ENCODE measurements at regions not wholly inside any gene's neighbourhood (a gene's known extent, or its start where the extent isn't known, plus 50 kb on each side); places are given as distances from the start of the nearest gene placed in this dataset.

DNA sequence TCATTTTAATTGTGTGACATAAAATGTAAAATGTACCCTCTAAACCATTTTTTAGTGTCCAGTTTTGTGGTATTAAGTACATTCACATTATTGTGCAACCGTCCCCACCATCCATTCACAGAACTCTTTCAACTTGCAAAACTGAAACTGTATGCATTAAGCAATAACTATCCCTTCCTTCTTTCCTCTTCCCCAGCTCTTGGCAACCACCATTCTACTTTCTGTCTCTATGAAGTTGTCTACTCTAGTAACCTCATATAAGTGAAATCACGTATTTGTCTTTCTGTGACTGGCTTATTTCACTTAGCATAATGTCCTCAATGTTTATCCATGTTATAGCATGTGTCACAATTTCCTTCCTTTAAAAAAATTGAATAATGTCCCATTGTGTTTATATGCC, 142.4 kb downstream of the C9orf152 start:
- TF ChIP-seq POLR2A (IDR thresholded peaks at IDR 0.05; ENCODE audit: low read depth, low read length) (no peak), TAF1 (IDR thresholded peaks at IDR 0.05; ENCODE audit: borderline replicate concordance, low read depth, low read length) (no peak), CBFB (IDR thresholded peaks at IDR 0.05; ENCODE audit: low read depth) (no peak), NRF1 (conservative IDR thresholded peaks at IDR 0.05; ENCODE audit: low read depth, low read length) (no peak), STAT3 (IDR thresholded peaks at IDR 0.05; ENCODE audit: low read depth, low read length) (no peak), SMC3 (IDR thresholded peaks at IDR 0.05; ENCODE audit: borderline replicate concordance, low read length) (no peak)
- TF ChIP-seq, protein P1, sequence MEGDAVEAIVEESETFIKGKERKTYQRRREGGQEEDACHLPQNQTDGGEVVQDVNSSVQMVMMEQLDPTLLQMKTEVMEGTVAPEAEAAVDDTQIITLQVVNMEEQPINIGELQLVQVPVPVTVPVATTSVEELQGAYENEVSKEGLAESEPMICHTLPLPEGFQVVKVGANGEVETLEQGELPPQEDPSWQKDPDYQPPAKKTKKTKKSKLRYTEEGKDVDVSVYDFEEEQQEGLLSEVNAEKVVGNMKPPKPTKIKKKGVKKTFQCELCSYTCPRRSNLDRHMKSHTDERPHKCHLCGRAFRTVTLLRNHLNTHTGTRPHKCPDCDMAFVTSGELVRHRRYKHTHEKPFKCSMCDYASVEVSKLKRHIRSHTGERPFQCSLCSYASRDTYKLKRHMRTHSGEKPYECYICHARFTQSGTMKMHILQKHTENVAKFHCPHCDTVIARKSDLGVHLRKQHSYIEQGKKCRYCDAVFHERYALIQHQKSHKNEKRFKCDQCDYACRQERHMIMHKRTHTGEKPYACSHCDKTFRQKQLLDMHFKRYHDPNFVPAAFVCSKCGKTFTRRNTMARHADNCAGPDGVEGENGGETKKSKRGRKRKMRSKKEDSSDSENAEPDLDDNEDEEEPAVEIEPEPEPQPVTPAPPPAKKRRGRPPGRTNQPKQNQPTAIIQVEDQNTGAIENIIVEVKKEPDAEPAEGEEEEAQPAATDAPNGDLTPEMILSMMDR (IDR thresholded peaks at IDR 0.05 in 2 of 3, conservative IDR thresholded peaks at IDR 0.05 in 1 of 3; ENCODE audit: control insufficient read depth in 2 of 3, extremely low read depth in 1 of 3, insufficient read depth in 1 of 3, low read depth in 3 of 3, low read length in 3 of 3): no peak
